ENCODE measurements at regions not wholly inside any gene's neighbourhood (a gene's known extent, or its start where the extent isn't known, plus 50 kb on each side); places are given as distances from the start of the nearest gene placed in this dataset.

DNA sequence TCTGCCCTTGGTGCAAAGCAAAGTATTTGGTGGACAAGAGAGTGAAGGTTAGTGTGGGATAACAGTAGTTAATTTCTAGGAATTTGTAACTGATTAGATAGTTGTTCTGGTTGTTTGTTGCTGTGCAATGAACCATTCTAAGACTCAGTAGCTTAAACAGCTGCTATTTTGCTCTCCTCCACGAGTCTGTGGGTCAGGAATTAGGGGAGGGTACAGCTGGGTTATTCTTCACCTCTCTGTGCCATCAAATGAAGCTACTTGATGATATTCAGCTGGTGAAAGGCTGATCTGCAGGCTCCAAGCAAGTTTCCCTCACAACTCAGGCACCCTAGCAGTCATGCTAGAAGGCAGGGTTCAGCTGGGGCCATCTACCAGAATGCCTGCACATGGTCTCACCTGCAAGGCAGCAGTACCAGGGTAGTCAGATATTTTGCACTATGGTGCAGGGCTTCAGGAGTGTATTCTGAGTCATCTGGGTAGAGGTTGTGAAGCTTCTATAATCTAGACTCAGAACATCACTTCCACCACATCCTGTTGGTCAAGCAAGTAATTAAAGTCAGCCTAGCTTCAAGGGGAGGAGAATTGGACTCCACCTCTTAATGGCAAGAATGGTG is 159.5 kb upstream of the SLC28A3 start:
- TF ChIP-seq EP300 (IDR thresholded peaks at IDR 0.05) (no peak), POLR2AphosphoS5 (IDR thresholded peaks at IDR 0.05) (no peak), POLR2A (IDR thresholded peaks at IDR 0.05; ENCODE audit: low read depth) (no peak)
- TF ChIP-seq, protein P1, sequence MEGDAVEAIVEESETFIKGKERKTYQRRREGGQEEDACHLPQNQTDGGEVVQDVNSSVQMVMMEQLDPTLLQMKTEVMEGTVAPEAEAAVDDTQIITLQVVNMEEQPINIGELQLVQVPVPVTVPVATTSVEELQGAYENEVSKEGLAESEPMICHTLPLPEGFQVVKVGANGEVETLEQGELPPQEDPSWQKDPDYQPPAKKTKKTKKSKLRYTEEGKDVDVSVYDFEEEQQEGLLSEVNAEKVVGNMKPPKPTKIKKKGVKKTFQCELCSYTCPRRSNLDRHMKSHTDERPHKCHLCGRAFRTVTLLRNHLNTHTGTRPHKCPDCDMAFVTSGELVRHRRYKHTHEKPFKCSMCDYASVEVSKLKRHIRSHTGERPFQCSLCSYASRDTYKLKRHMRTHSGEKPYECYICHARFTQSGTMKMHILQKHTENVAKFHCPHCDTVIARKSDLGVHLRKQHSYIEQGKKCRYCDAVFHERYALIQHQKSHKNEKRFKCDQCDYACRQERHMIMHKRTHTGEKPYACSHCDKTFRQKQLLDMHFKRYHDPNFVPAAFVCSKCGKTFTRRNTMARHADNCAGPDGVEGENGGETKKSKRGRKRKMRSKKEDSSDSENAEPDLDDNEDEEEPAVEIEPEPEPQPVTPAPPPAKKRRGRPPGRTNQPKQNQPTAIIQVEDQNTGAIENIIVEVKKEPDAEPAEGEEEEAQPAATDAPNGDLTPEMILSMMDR (IDR thresholded peaks at IDR 0.05): no peak
- no peaks in the 10 kb centered on the region for H3K4me1 ChIP-seq
- DNase-seq (ENCODE audit: extremely low spot score): no peak
- no peaks in the 10 kb centered on the region for H3K36me3 ChIP-seq
- WGBS: 33% methylated on average over 1 of the region's 1 CpG
- intact Hi-C loops (cut with DNase I): no loop called here
- H3K4me3 ChIP-seq: no peak overlapping the region
- no peak overlapping the region for H3K27ac ChIP-seq (replicated peaks in 1 of 4)
- no peaks in the 10 kb centered on the region for H3K27me3 ChIP-seq
- no peaks in the 10 kb centered on the region for H3K9me3 ChIP-seq

DNA sequence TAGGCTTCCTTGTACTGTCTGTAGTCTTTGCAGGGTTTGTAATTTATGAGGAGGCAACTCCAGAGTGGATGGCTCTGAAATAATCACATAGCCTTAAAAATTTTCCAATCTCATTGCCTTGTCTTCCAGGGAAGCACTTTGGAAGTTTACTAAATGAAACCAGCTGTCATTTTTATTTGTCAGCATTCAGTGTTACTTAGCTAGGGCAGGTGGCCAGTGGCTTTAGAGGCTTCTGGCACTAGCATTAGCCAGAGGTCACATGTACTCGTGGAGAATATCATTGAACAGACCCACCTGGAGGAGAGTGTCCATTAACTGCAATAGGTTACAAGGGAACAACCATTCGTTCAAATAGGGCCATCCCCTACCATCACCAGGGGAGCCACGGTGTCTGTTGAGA is 160.3 kb upstream of the SLC28A3 start:
- TF ChIP-seq, protein P1 (IDR thresholded peaks at IDR 0.05): no peak
- TF ChIP-seq EP300 (IDR thresholded peaks at IDR 0.05) (no peak), POLR2A (IDR thresholded peaks at IDR 0.05; ENCODE audit: low read depth) (no peak), POLR2AphosphoS5 (IDR thresholded peaks at IDR 0.05) (no peak)
- intact Hi-C loops (cut with DNase I): no loop called here
- 57% methylated on average over 2 of the region's 3 CpGs for WGBS
- DNase-seq (ENCODE audit: extremely low spot score): no peak
- no peaks in the 10 kb centered on the region for H3K36me3 ChIP-seq
- H3K27ac ChIP-seq (replicated peaks in 1 of 4): no peak overlapping the region
- H3K27me3 ChIP-seq: no peaks in the 10 kb centered on the region
- H3K4me3 ChIP-seq: no peak overlapping the region
- no peaks in the 10 kb centered on the region for H3K4me1 ChIP-seq
- H3K9me3 ChIP-seq: no peaks in the 10 kb centered on the region

DNA sequence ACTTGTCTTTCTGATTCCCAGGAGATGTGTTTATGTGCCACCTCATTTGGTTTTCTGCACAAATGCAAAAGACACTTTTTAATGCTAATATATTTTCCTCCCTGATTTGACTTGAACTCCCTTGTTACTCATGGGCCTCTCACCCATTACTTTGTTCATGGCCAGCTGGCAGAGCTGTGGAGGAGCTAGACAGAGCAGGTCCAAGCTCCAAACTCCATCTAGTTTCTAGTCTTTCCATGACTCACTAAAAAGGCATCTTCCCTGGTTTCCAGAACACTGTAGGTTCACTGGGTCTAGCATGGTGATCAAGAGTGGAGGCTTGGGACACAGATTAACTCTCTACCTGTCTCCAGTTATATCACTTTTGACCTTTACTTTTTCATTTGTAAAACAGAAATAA is 161.0 kb upstream of the SLC28A3 start:
- TF ChIP-seq POLR2AphosphoS5 (IDR thresholded peaks at IDR 0.05) (no peak), POLR2A (IDR thresholded peaks at IDR 0.05; ENCODE audit: low read depth) (no peak), EP300 (IDR thresholded peaks at IDR 0.05) (no peak)
- TF ChIP-seq, protein P1 (IDR thresholded peaks at IDR 0.05): no peak
- peaks cover 0 to 5% (median 1%) of the 10 kb centered on the region in 4 donors for H3K9me3 ChIP-seq
- intact Hi-C loops (cut with DNase I): no loop called here
- no peaks in the 10 kb centered on the region for H3K27me3 ChIP-seq
- peak; percentile 81 for DNase-seq (ENCODE audit: extremely low spot score)
- no peak overlapping the region for H3K4me3 ChIP-seq
- no peaks in the 10 kb centered on the region for H3K4me1 ChIP-seq
- no peak overlapping the region for H3K27ac ChIP-seq (replicated peaks in 1 of 4)
- no peaks in the 10 kb centered on the region for H3K36me3 ChIP-seq

DNA sequence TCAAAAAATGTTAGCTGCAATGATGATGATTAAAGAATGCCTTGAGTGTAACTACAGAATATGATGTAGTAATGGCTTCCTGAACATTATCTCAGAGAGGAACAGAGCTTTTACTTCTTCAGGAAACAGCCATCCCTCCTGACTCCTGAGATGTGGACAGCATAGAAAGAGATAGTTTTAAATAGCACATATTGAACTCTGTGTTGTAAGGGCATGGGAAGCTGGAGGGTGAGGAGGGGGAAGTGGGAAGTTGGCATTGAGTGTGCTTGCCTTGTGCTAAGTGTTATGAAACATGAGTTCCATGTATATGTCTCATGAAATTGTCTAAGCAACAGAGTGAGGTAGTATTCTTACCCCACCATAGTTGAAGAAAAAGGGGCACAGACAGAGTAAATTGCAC is 161.5 kb upstream of the SLC28A3 start:
- no peaks in the 10 kb centered on the region for H3K27me3 ChIP-seq
- intact Hi-C loops (cut with DNase I): no loop called here
- peak; percentile 24 for DNase-seq (ENCODE audit: extremely low spot score)
- H3K4me1 ChIP-seq: no peaks in the 10 kb centered on the region
- H3K27ac ChIP-seq (replicated peaks in 1 of 4): no peak overlapping the region
- H3K4me3 ChIP-seq: no peak overlapping the region
- no peaks in the 10 kb centered on the region for H3K36me3 ChIP-seq
- TF ChIP-seq, protein P1 (IDR thresholded peaks at IDR 0.05): no peak
- TF ChIP-seq POLR2AphosphoS5 (IDR thresholded peaks at IDR 0.05) (no peak), POLR2A (IDR thresholded peaks at IDR 0.05; ENCODE audit: low read depth) (no peak), EP300 (IDR thresholded peaks at IDR 0.05) (no peak)
- peaks cover 0 to 8% (median 4%) of the 10 kb centered on the region in 4 donors for H3K9me3 ChIP-seq

DNA sequence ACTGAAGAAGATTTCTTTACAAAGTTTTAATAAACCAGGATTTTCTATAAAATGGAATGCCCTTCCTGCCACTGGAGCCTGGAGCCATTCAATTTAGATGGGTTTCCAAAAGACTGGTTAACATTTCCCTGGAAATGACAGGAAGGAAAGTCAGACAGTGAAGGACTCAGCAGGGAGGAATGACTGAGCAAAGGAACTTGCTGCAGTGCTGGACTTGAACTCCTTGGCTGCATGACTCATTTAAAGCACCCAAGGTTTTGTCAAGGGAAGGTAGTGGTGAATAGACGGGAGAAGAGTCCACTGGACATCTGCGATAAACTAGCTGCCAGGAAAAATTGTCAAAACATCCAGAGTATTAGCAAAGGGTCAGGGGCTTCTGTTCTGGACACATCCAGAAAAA is 163.8 kb upstream of the SLC28A3 start:
- Histone ChIP-seq H3K9me3 (peaks cover 0 to 28% (median 20%) of the 10 kb centered on the region in 4 donors), H3K27ac (replicated peaks in 1 of 4) (no peak overlapping the region), H3K27me3 (no peaks in the 10 kb centered on the region), H3K36me3 (no peaks in the 10 kb centered on the region), H3K4me1 (no peaks in the 10 kb centered on the region), H3K4me3 (no peak overlapping the region)
- no peak for DNase-seq (ENCODE audit: extremely low spot score)
- no peak for TF ChIP-seq EP300 (IDR thresholded peaks at IDR 0.05)
- no peak for TF ChIP-seq POLR2A (IDR thresholded peaks at IDR 0.05; ENCODE audit: low read depth)
- TF ChIP-seq POLR2AphosphoS5 (IDR thresholded peaks at IDR 0.05): no peak
- TF ChIP-seq, protein P1 (IDR thresholded peaks at IDR 0.05): no peak
- WGBS: 48% methylated on average over 2 of the region's 2 CpGs
- intact Hi-C loops (cut with DNase I): no loop called here

Data from esophagus muscularis mucosa (tissue), 4 donors.